ENCODE measurements at regions not wholly inside any gene's neighbourhood (a gene's known extent, or its start where the extent isn't known, plus 50 kb on each side); places are given as distances from the start of the nearest gene placed in this dataset.

DNA sequence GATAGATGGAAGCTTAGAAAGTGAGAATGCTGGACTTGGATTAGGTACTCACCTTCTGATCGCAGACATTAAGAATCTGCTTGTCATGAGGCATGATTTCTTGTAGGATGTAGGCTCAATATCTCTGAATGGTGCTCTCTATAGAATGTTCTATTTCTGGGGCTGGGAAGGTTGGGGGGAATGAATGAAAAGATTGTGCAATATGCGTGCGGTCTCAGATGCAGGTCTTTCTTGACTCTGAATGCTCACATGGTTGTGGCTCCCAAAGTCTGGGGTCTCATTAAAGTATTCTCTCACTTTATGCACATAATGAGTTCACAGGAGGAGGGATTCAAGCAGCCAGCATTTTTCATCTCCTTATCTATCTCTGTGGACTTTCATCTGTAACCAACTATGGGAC lies 482.0 kb upstream of the CD180 start:
- Mint-ChIP-seq H3K4me1 (no peaks in the 10 kb centered on the region), H3K9me3 (no peaks in the 10 kb centered on the region), H3K4me3 (no peak overlapping the region), H3K27ac (no peak overlapping the region), H3K36me3 (no peaks in the 10 kb centered on the region), H3K27me3 (peaks cover 10% of the 10 kb centered on the region)
- H3K9me3 ChIP-seq (ENCODE audit: control insufficient read depth in 2 of 2, low read length in 2 of 2) = no peaks in the 10 kb centered on the region
- no peaks in the 10 kb centered on the region for H3K4me1 ChIP-seq (ENCODE audit: control insufficient read depth, insufficient read depth, low read length, poor library complexity, severe bottlenecking)
- no peak overlapping the region for H3K27ac ChIP-seq (ENCODE audit: insufficient read depth, low read length, poor library complexity, severe bottlenecking)
- H3K4me3 ChIP-seq (ENCODE audit: low read depth, low read length) = no peak overlapping the region
- no peaks in the 10 kb centered on the region for H3K36me3 ChIP-seq (ENCODE audit: control insufficient read depth, insufficient read depth, low read length)
- no peak for ATAC-seq (ENCODE audit: low read depth in 2 of 2)
- H3K27me3 ChIP-seq (ENCODE audit: control insufficient read depth, insufficient read depth, low read length) = no peaks in the 10 kb centered on the region
- no peak for DNase-seq

DNA sequence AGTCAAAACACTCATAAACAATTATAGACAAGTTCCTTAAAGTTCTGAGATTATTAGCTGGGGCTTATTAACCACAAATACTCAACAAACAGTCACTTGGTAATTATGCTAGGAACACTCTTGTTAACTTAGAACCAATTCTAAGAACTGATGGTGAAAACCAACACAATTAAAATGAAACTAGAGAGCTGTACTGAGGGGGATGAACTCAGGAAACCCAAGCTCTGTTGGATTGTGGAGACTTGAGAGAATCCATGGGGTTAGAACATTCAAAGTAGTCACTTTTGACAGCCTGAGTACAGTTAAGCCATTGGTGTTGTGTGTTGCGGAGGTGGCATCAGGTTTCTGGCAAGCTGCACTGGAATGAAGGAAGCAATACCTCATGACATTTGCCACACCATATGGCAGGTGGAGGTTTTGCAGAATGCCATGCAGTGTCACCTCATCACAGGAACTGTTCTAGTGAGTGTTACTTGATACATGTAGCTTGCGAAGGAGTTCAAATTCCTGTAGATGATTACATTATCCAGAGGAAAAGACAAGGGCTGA lies 480.9 kb upstream of the CD180 start:
- Histone ChIP-seq H3K36me3 (ENCODE audit: control insufficient read depth, insufficient read depth, low read length) (no peaks in the 10 kb centered on the region), H3K4me3 (ENCODE audit: low read depth, low read length) (no peak overlapping the region), H3K27ac (ENCODE audit: insufficient read depth, low read length, poor library complexity, severe bottlenecking) (no peak overlapping the region), H3K27me3 (ENCODE audit: control insufficient read depth, insufficient read depth, low read length) (no peaks in the 10 kb centered on the region), H3K4me1 (ENCODE audit: control insufficient read depth, insufficient read depth, low read length, poor library complexity, severe bottlenecking) (no peaks in the 10 kb centered on the region), H3K9me3 (ENCODE audit: control insufficient read depth in 2 of 2, low read length in 2 of 2) (no peaks in the 10 kb centered on the region)
- DNase-seq (no peak), ATAC-seq (ENCODE audit: low read depth in 2 of 2) (no peak)
- Mint-ChIP-seq H3K4me3 (no peak overlapping the region), H3K9me3 (no peaks in the 10 kb centered on the region), H3K36me3 (no peaks in the 10 kb centered on the region), H3K27ac (no peak overlapping the region), H3K4me1 (no peaks in the 10 kb centered on the region), H3K27me3 (peaks cover 7% of the 10 kb centered on the region)

DNA sequence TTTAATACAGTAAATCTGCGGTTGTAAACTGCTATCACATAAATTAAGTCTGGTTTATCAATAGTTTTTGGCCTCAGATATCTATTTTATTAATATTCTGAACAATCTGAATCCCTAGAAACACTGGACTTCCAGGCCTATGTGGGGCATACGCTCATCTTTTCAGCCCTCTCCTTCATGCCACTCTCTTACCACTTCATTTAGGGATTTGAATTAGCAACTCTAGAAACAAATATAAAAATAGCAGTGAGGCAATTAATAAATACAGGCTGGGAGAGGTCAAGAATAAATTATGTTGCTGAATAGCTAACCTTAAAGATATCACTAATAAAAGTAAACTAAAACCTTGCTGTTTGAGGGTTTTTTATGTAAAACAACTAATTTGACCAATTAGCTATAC lies 480.3 kb upstream of the CD180 start:
- Histone ChIP-seq H3K27ac (ENCODE audit: insufficient read depth, low read length, poor library complexity, severe bottlenecking) (no peak overlapping the region), H3K4me1 (ENCODE audit: control insufficient read depth, insufficient read depth, low read length, poor library complexity, severe bottlenecking) (no peaks in the 10 kb centered on the region), H3K27me3 (ENCODE audit: control insufficient read depth, insufficient read depth, low read length) (no peaks in the 10 kb centered on the region), H3K9me3 (ENCODE audit: control insufficient read depth in 2 of 2, low read length in 2 of 2) (no peaks in the 10 kb centered on the region), H3K36me3 (ENCODE audit: control insufficient read depth, insufficient read depth, low read length) (no peaks in the 10 kb centered on the region), H3K4me3 (ENCODE audit: low read depth, low read length) (no peak overlapping the region)
- H3K27ac Mint-ChIP-seq = no peak overlapping the region
- no peaks in the 10 kb centered on the region for H3K9me3 Mint-ChIP-seq
- no peaks in the 10 kb centered on the region for H3K4me1 Mint-ChIP-seq
- peaks cover 6% of the 10 kb centered on the region for H3K27me3 Mint-ChIP-seq
- ATAC-seq (ENCODE audit: low read depth in 2 of 2) (no peak), DNase-seq (no peak)
- H3K4me3 Mint-ChIP-seq = no peak overlapping the region
- no peaks in the 10 kb centered on the region for H3K36me3 Mint-ChIP-seq

- Mint-ChIP-seq H3K4me1 (no peaks in the 10 kb centered on the region), H3K27ac (no peak overlapping the region), H3K4me3 (no peak overlapping the region), H3K9me3 (no peaks in the 10 kb centered on the region), H3K27me3 (no peaks in the 10 kb centered on the region), H3K36me3 (no peaks in the 10 kb centered on the region)
- H3K36me3 ChIP-seq (ENCODE audit: control insufficient read depth, insufficient read depth, low read length) = no peaks in the 10 kb centered on the region
- H3K27me3 ChIP-seq (ENCODE audit: control insufficient read depth, insufficient read depth, low read length) = no peaks in the 10 kb centered on the region
- DNase-seq (no peak), ATAC-seq (ENCODE audit: low read depth in 2 of 2) (no peak)
- H3K4me1 ChIP-seq (ENCODE audit: control insufficient read depth, insufficient read depth, low read length, poor library complexity, severe bottlenecking) = no peaks in the 10 kb centered on the region
- H3K27ac ChIP-seq (ENCODE audit: insufficient read depth, low read length, poor library complexity, severe bottlenecking) = no peak overlapping the region
- no peak overlapping the region for H3K4me3 ChIP-seq (ENCODE audit: low read depth, low read length)
- H3K9me3 ChIP-seq (ENCODE audit: control insufficient read depth in 2 of 2, low read length in 2 of 2) = no peaks in the 10 kb centered on the region
These were observed 477.6 kb upstream of the CD180 start for GRCh38 chr5:67674159-67674655.

GRCh38 chr5:67673618-67674017 lies 477.0 kb upstream of the CD180 start:
- Histone ChIP-seq H3K36me3 (ENCODE audit: control insufficient read depth, insufficient read depth, low read length) (no peaks in the 10 kb centered on the region), H3K9me3 (ENCODE audit: control insufficient read depth in 2 of 2, low read length in 2 of 2) (no peaks in the 10 kb centered on the region), H3K27me3 (ENCODE audit: control insufficient read depth, insufficient read depth, low read length) (no peaks in the 10 kb centered on the region), H3K27ac (ENCODE audit: insufficient read depth, low read length, poor library complexity, severe bottlenecking) (no peak overlapping the region), H3K4me3 (ENCODE audit: low read depth, low read length) (no peak overlapping the region), H3K4me1 (ENCODE audit: control insufficient read depth, insufficient read depth, low read length, poor library complexity, severe bottlenecking) (no peaks in the 10 kb centered on the region)
- DNase-seq (no peak), ATAC-seq (ENCODE audit: low read depth in 2 of 2) (no peak)
- Mint-ChIP-seq H3K27me3 (no peaks in the 10 kb centered on the region), H3K4me1 (no peaks in the 10 kb centered on the region), H3K27ac (no peak overlapping the region), H3K4me3 (no peak overlapping the region), H3K9me3 (peaks cover 0 to under 1% (median 0%) of the 10 kb centered on the region in 7 donors), H3K36me3 (no peaks in the 10 kb centered on the region)

- Mint-ChIP-seq H3K27ac (no peak overlapping the region), H3K27me3 (no peaks in the 10 kb centered on the region), H3K36me3 (no peaks in the 10 kb centered on the region), H3K4me1 (no peaks in the 10 kb centered on the region), H3K9me3 (peaks cover 0 to 5% (median 0%) of the 10 kb centered on the region in 7 donors), H3K4me3 (no peak overlapping the region)
- H3K27ac ChIP-seq (ENCODE audit: insufficient read depth, low read length, poor library complexity, severe bottlenecking) = no peak overlapping the region
- H3K36me3 ChIP-seq (ENCODE audit: control insufficient read depth, insufficient read depth, low read length) = no peaks in the 10 kb centered on the region
- no peaks in the 10 kb centered on the region for H3K4me1 ChIP-seq (ENCODE audit: control insufficient read depth, insufficient read depth, low read length, poor library complexity, severe bottlenecking)
- H3K9me3 ChIP-seq (ENCODE audit: control insufficient read depth in 2 of 2, low read length in 2 of 2) = no peaks in the 10 kb centered on the region
- H3K27me3 ChIP-seq (ENCODE audit: control insufficient read depth, insufficient read depth, low read length) = no peaks in the 10 kb centered on the region
- no peak overlapping the region for H3K4me3 ChIP-seq (ENCODE audit: low read depth, low read length)
- no peak for ATAC-seq (ENCODE audit: low read depth in 2 of 2)
- no peak for DNase-seq
These were observed 476.6 kb upstream of the CD180 start for GRCh38 chr5:67673180-67673579.

- H3K36me3 ChIP-seq (ENCODE audit: control insufficient read depth, insufficient read depth, low read length) = no peaks in the 10 kb centered on the region
- ATAC-seq (ENCODE audit: low read depth in 2 of 2) = no peak
- Mint-ChIP-seq H3K27ac (no peak overlapping the region), H3K27me3 (no peaks in the 10 kb centered on the region), H3K4me1 (no peaks in the 10 kb centered on the region), H3K9me3 (peaks cover 0 to 10% (median 0%) of the 10 kb centered on the region in 7 donors), H3K4me3 (no peak overlapping the region), H3K36me3 (no peaks in the 10 kb centered on the region)
- no peak overlapping the region for H3K4me3 ChIP-seq (ENCODE audit: low read depth, low read length)
- no peaks in the 10 kb centered on the region for H3K9me3 ChIP-seq (ENCODE audit: control insufficient read depth in 2 of 2, low read length in 2 of 2)
- H3K27me3 ChIP-seq (ENCODE audit: control insufficient read depth, insufficient read depth, low read length) = no peaks in the 10 kb centered on the region
- no peaks in the 10 kb centered on the region for H3K4me1 ChIP-seq (ENCODE audit: control insufficient read depth, insufficient read depth, low read length, poor library complexity, severe bottlenecking)
- no peak overlapping the region for H3K27ac ChIP-seq (ENCODE audit: insufficient read depth, low read length, poor library complexity, severe bottlenecking)
- no peak for DNase-seq
These were observed 476.0 kb upstream of the CD180 start for GRCh38 chr5:67672636-67673035.

GRCh38 chr5:67669916-67670315 lies 473.3 kb upstream of the CD180 start:
- H3K27me3 ChIP-seq (ENCODE audit: control insufficient read depth, insufficient read depth, low read length) = no peaks in the 10 kb centered on the region
- H3K4me1 ChIP-seq (ENCODE audit: control insufficient read depth, insufficient read depth, low read length, poor library complexity, severe bottlenecking) = no peaks in the 10 kb centered on the region
- H3K36me3 ChIP-seq (ENCODE audit: control insufficient read depth, insufficient read depth, low read length) = no peaks in the 10 kb centered on the region
- ATAC-seq (ENCODE audit: low read depth in 2 of 2) = no peak
- Mint-ChIP-seq H3K27me3 (no peaks in the 10 kb centered on the region), H3K4me3 (no peak overlapping the region), H3K27ac (no peak overlapping the region), H3K9me3 (peaks cover 0 to 17% (median 12%) of the 10 kb centered on the region in 7 donors), H3K4me1 (no peaks in the 10 kb centered on the region), H3K36me3 (no peaks in the 10 kb centered on the region)
- H3K9me3 ChIP-seq (ENCODE audit: control insufficient read depth in 2 of 2, low read length in 2 of 2) = peaks cover 0 to 5% of the 10 kb centered on the region in 2 experiments
- no peak overlapping the region for H3K27ac ChIP-seq (ENCODE audit: insufficient read depth, low read length, poor library complexity, severe bottlenecking)
- H3K4me3 ChIP-seq (ENCODE audit: low read depth, low read length) = no peak overlapping the region
- no peak for DNase-seq
